Endothelial cell of umbilical vein (primary cell): ENCODE measurements at regions not wholly inside any gene's neighbourhood (a gene's known extent, or its start where the extent isn't known, plus 50 kb on each side); places are given as distances from the start of the nearest gene placed in this dataset.

Experiments used
- BruUV-seq: library from RNA; stranded (reverse); fragments of 400-500 nt; replicated peaks from 2 replicates; lab custom pipeline; 2021; lab: Mats Ljungman, UMichigan
- CTCF ChIA-PET: fragments of 300-600, 350-600 bp; sonication (Branson Sonifier 250); formaldehyde crosslinking; loops from one replicate; lab custom pipeline; 2021; ENCODE audit warnings: antibody characterized with exemption, inconsistent platforms; lab: Charles Lee
- POLR2A ChIA-PET: fragments of 300-600, 350-600 bp; sonication (Branson Sonifier 250); formaldehyde crosslinking; loops from one replicate; lab custom pipeline; 2021; ENCODE audit warnings: antibody characterized with exemption, inconsistent platforms; lab: Charles Lee
- DNase-seq: peaks from one replicate; pipeline ENCODE4 v3.0.0-alpha.2; 2011; ENCODE audit warnings: low read depth, low spot score
- FAIRE-seq: peaks from 2 replicates; lab custom pipeline; 2011; peaks lifted over from hg19 to GRCh38; lab: Jason Lieb, UNC
- H2AFZ ChIP-seq: 2 replicates; pipeline ENCODE4 v1.6.0; 2012; ENCODE audit warnings: low read depth, low read length, control low read depth, inconsistent platforms
- H3K27ac ChIP-seq: 2 replicates; pipeline ENCODE4 v1.5.1; 2011; ENCODE audit warnings: low read depth, mild to moderate bottlenecking, control low read depth, low read length, moderate library complexity; ENCODE audit not compliant: insufficient read depth
- H3K27me3 ChIP-seq, 2 experiments: 2 replicates each; pipeline versions ENCODE4 v1.6.0 to v1.6.1; 2011; ENCODE audit warnings: low read length in 2 of 2, mixed read lengths in 1 of 2; ENCODE audit not compliant: control insufficient read depth in 2 of 2, insufficient read depth in 2 of 2
- H3K36me3 ChIP-seq, 2 experiments: 2 replicates in 1 of 2; 3 replicates in 1 of 2; pipeline ENCODE4 v1.5.1; 2011; ENCODE audit warnings: low read length in 2 of 2, mild to moderate bottlenecking in 1 of 2, moderate library complexity in 1 of 2; ENCODE audit not compliant: control insufficient read depth in 2 of 2, insufficient read depth in 2 of 2; ENCODE audit errors: extremely low read depth in 1 of 2
- H3K4me1 ChIP-seq: 3 replicates; pipeline ENCODE4 v1.5.1; 2011; ENCODE audit warnings: mild to moderate bottlenecking, low read length; ENCODE audit not compliant: control insufficient read depth, insufficient read depth; ENCODE audit errors: extremely low read depth
- H3K4me2 ChIP-seq: 2 replicates; pipeline ENCODE4 v1.6.1; 2011; ENCODE audit warnings: low read length, control low read depth, mixed read lengths; ENCODE audit not compliant: insufficient read depth
- H3K4me3 ChIP-seq, 3 experiments: fragments of 200-600 bp in 1 of 3; sonication (generic), shearing (Covaris generic) in 1 of 3; replicated peaks in 1 of 3; 2 replicates each; pipeline ENCODE4 v1.5.1; 2011 to 2016; ENCODE audit warnings: control low read depth in 3 of 3, low read length in 3 of 3, mild to moderate bottlenecking in 2 of 3, inconsistent platforms in 1 of 3, low read depth in 1 of 3, moderate library complexity in 1 of 3; ENCODE audit not compliant: insufficient read depth in 1 of 3
- H3K79me2 ChIP-seq: 2 replicates; pipeline ENCODE4 v1.6.0; 2012; ENCODE audit warnings: low read length, inconsistent platforms; ENCODE audit not compliant: control insufficient read depth, insufficient read depth
- H3K9ac ChIP-seq: replicated peaks from 2 replicates; pipeline ENCODE3; 2011; ENCODE audit warnings: low read length, control low read depth; ENCODE audit not compliant: insufficient read depth; ENCODE audit errors: extremely low read depth
- H3K9me1 ChIP-seq: replicated peaks from 3 replicates; pipeline ENCODE4 v1.6.0; 2011; ENCODE audit warnings: mild to moderate bottlenecking, low read length; ENCODE audit not compliant: control insufficient read depth, insufficient read depth; ENCODE audit errors: extremely low read depth
- H3K9me3 ChIP-seq: replicated peaks from 2 replicates; pipeline ENCODE4 v1.5.1; 2012; ENCODE audit warnings: low read length, inconsistent platforms; ENCODE audit not compliant: control insufficient read depth, insufficient read depth
- H4K20me1 ChIP-seq: replicated peaks from 2 replicates; pipeline ENCODE3; 2011; ENCODE audit warnings: mild to moderate bottlenecking, low read length; ENCODE audit not compliant: control insufficient read depth, insufficient read depth; ENCODE audit errors: extremely low read depth
- CTCF ChIP-seq, 2 donors: IDR thresholded peaks; 1 replicate in 1 of 2; 2 replicates in 1 of 2; pipeline ENCODE4 v1.5.1; 2011; ENCODE audit warnings: low read length in 2 of 2, mild to moderate bottlenecking in 2 of 2, moderate library complexity in 2 of 2, control low read depth in 1 of 2, inconsistent platforms in 1 of 2, low read depth in 1 of 2; ENCODE audit not compliant: insufficient read depth in 1 of 2; ENCODE audit errors: extremely low read depth in 1 of 2
- EZH2 ChIP-seq: IDR thresholded peaks from 2 replicates; pipeline ENCODE4 v1.6.1; 2012; ENCODE audit warnings: borderline replicate concordance, low read depth, mild to moderate bottlenecking, moderate library complexity, low read length, inconsistent platforms; ENCODE audit not compliant: severe bottlenecking
- FOS ChIP-seq: IDR thresholded peaks from 2 replicates; pipeline ENCODE4 v1.6.1; 2011; ENCODE audit warnings: mild to moderate bottlenecking, low read length, moderate library complexity, borderline replicate concordance; ENCODE audit not compliant: insufficient read depth
- GATA2 ChIP-seq: IDR thresholded peaks from 2 replicates; pipeline ENCODE4 v1.7.0; 2011; ENCODE audit warnings: low read depth, mild to moderate bottlenecking, moderate library complexity, mixed read lengths, low read length; ENCODE audit not compliant: insufficient read length, insufficient read depth
- JUN ChIP-seq: IDR thresholded peaks from 2 replicates; pipeline ENCODE4 v1.6.1; 2011; ENCODE audit warnings: borderline replicate concordance, low read depth; ENCODE audit not compliant: insufficient read length, insufficient read depth
- MAX ChIP-seq: IDR thresholded peaks from 2 replicates; pipeline ENCODE4 v1.6.1; 2011; ENCODE audit not compliant: insufficient read depth, insufficient read length
- MYC ChIP-seq: IDR thresholded peaks from one replicate; pipeline ENCODE4 v1.6.1; 2011; ENCODE audit warnings: mild to moderate bottlenecking, low read depth, low read length
- POLR2A ChIP-seq: IDR thresholded peaks from 2 replicates; pipeline ENCODE4 v1.6.1; 2012; ENCODE audit warnings: low read depth, mild to moderate bottlenecking, control low read depth, low read length
- POLR2AphosphoS5 ChIP-seq: IDR thresholded peaks from 2 replicates; pipeline ENCODE4 v1.6.1; 2012; ENCODE audit warnings: low read depth, mild to moderate bottlenecking, control low read depth, low read length, moderate library complexity; ENCODE audit not compliant: insufficient read depth
- dilution Hi-C: fragments of 300-500 bp; cut with MboI; formaldehyde crosslinking; loops from one replicate; pipeline ENCODE4 v1.15.0; 2019; ENCODE audit warnings: low sequenced_read_pairs; ENCODE audit not compliant: extremely low pct_ligation_motif_present
- intact Hi-C: fragments of 100-400 bp; cut with micrococcal nuclease; formaldehyde crosslinking; loops from one replicate; pipeline ENCODE4 v1.10.0; 2022

GRCh38 chr6:164692772-164693510, 616.5 kb downstream of the C6orf118 start:
- no peaks in the 10 kb centered on the region for H3K9me3 ChIP-seq
- H3K27ac ChIP-seq, result no peak overlapping the region
- no peak overlapping the region for H3K4me3 ChIP-seq
- no peak overlapping the region for H3K4me2 ChIP-seq
- no peaks in the 10 kb centered on the region for H3K27me3 ChIP-seq
- no peak for TF ChIP-seq FOS
- TF ChIP-seq GATA2, result no peak
- no peak for TF ChIP-seq POLR2AphosphoS5
- no peak for TF ChIP-seq JUN
- TF ChIP-seq CTCF (IDR thresholded peaks at IDR 0.05; ENCODE audit: extremely low read depth in 1 of 2, insufficient read depth in 1 of 2, low read depth in 1 of 2, low read length in 2 of 2), result no peak
- no peak for TF ChIP-seq POLR2A
- no peak for TF ChIP-seq EZH2
- TF ChIP-seq MAX, result no peak
- no peak for TF ChIP-seq MYC
- no peaks in the 10 kb centered on the region for H3K36me3 ChIP-seq
- no peaks in the 10 kb centered on the region for H3K79me2 ChIP-seq
- intact Hi-C loops (no loop called here), dilution Hi-C loops (no loop called here)
- peaks cover 18% of the 10 kb centered on the region for H3K4me1 ChIP-seq
- no peak overlapping the region for H3K9ac ChIP-seq
- no peaks in the 10 kb centered on the region for H4K20me1 ChIP-seq
- no peak for FAIRE-seq
- BruUV-seq, result no TSS peak
- H3K9me1 ChIP-seq, result no peaks in the 10 kb centered on the region
- POLR2A ChIA-PET, result no interaction called here
- H2AFZ ChIP-seq, result no peak overlapping the region
- CTCF ChIA-PET, result interaction anchor here (0.9 kb wide), 1 partner anchor 24 kb away, joined by 4 read pairs; no protein-coding TSS in a partner anchor
- DNase-seq, result no peak
